ENCODE measurements at regions not wholly inside any gene's neighbourhood (a gene's known extent, or its start where the extent isn't known, plus 50 kb on each side); places are given as distances from the start of the nearest gene placed in this dataset.
A peak's percentile ranks its signal among the peaks of the same experiment; 100 is the strongest.
"Not testable (repeated sequence)": the region's sequence is repeated elsewhere in the genome, so short reads cannot be mapped to it uniquely, and the experiment has no call there.

DNA sequence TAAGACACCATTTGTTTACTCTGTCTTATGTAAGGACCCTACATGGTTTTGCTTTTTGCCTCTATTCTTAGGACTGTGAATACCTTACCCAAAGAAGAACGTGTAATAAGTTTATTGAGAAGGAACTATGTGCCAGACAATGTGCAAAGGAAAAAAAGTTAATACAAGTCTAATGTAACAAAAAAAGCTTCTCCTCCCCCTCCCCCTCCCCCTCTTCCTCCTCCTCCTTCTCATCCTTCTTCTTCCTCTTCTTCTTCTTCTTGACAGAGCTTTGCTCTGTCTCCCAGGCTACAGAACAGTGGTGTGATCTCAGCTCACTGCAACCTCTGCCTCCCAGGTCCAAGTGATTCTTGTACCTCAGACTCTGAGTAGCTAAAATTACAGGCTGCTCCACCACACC lies 50.9 kb upstream of the MITF start:
- no peak for DNase-seq (ENCODE audit: low read depth)

DNA sequence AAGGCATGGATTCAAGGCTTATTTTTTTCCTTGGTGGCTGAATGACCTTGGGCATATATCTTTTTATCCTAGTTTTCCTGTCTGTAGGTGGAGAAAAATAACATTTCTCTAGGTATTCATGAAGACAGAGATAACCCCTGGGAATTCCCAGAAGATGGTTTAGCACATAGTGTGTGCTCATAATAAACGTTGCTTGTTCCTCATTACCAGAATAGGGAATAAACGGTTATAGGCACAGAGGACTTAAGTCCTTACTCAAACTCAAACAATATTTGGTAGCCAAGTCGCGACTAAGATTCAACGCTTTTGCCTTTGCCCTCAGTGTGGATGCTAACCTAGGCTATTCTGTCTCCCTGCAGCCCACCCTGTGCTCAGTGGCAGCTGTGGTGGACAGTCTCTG lies 51.6 kb upstream of the MITF start:
- DNase-seq (ENCODE audit: low read depth) = no peak

DNA sequence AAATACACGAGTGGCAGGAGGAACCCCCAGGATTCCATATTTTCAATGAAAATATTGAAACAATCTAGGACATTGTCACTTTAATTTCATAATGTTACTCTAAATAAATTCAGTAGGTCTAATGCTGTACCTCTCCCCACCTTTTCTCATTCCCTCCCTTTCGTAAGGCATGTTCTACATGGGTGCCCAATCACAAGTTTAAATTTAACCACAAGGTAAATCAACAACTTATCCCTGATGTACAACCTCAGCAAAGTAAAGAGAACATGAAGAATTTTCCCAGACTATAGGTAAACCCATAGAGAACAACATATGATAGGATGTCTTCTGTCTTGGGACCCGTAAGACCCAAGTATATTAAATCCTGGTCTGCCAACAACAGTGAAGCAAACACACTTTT lies 53.2 kb upstream of the MITF start:
- no peak for DNase-seq (ENCODE audit: low read depth)

DNA sequence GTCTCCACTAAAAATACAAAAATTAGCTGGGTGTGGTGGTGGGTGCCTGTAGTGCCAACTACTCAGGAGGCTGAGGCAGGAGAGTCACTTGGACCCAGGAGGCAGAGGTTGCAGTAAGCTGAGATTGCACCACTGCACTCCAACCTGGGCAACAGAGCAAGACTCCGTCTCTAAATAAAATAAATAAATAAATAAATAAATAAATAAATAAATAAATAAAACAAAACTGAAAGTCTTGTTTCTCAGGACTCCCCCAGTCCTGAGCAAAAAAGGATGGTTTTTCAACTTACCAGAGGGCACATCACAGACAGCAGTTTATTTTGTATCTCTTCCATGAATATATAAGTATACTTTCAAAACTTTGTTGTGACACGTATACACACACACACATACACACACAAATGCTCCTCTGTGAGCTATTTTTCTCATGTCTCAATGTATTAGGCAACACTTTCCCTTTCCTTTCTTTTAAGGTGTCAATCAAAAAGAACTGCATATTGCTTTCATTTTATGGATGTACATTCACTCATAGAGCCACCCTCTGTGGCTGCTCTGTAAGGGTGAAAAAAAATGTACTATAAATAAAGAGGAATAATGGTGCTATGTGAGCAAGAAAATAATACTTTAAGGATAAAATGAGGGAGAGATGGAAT lies 54.8 kb upstream of the MITF start:
- no peak for DNase-seq (ENCODE audit: low read depth)

DNA sequence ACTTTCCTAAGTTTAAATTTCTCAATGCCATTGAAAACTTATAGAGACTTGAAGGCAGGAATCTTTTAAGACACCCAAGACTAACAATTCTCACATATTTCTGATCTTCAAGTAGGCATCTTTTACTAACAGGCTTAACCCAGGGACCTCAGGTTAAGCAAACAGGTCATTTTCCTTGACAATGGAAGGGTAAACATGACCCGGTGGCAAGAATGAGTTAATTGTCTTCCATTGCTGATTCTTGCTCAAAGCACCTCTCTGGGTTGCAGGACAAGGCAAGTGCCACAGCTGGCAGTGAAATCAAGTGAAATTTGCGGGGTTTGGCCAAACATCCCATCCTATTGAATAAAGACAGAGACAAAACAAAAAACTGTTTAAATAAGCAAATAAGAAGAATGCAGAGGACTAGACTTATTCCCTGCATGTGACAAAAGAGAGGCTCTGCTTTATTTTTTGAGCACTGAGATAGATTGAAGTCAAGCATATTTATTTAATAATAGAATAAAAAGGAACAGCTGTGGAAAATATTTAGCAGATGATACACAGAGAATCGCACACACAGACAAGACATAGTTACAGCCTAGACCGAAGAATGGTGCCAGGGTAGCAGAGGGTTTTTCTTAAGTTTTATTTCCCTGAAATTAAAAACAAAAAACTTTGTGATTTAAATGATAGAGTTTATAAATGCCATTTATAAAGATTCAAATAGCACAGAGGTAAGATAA lies 56.0 kb upstream of the MITF start:
- no peak for DNase-seq (ENCODE audit: low read depth)

DNA sequence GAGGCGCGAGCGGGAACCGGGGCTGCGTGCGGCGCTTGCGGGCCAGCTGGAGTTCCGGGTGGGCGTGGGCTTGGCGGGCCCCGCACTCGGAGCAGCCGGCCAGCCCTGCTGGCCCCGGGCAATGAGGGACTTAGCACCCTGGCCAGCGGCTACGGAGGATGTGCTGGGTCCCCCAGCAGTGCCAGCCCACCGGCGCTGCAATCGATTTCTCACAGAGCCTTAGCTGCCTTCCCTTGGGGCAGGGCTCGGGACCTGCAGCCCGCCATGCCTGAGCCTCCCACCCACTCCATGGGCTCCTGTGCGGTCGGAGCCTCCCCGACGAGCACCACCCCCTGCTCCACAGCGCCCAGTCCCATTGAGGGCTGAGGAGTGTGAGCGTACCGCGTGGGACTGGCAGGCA lies 61.8 kb upstream of the MITF start:
- not testable (repeated sequence) for DNase-seq (ENCODE audit: low read depth)

DNA sequence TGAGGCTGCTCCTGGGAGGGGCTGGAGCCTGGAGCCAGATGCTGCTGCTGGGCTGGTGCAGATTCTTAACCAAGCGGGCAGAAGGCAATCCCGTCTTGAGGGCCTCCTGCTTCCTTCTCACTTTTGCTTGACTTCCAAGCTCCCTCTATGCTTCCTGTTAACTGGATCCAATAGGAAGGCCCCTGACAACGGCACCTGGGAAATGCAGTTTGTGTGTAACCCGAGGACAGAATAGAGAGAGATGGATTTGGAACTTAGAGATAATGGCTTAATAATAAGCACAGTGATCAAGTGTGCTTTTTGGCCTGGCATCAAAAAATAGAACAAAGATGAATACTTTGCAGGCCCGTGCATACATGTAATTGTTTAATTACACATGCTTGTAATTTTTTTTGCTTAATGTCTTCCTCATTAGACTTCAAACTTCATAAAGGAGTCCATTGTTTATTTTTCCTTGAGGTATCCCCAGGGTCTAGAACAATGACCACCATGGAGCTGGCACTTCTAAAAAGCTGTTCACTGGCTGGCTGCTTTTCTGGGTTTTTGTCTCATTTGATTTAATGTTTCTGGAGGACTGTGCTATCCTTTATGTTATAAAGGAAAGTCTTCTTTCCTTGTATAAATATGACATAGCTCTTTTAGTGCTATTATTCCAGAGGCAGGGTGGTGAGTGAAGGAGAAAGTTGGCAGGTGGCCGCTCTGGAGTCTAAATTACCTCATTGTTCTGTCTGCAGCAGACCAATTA lies 63.3 kb upstream of the MITF start:
- DNase-seq (ENCODE audit: low read depth) = peak; percentile 3

DNA sequence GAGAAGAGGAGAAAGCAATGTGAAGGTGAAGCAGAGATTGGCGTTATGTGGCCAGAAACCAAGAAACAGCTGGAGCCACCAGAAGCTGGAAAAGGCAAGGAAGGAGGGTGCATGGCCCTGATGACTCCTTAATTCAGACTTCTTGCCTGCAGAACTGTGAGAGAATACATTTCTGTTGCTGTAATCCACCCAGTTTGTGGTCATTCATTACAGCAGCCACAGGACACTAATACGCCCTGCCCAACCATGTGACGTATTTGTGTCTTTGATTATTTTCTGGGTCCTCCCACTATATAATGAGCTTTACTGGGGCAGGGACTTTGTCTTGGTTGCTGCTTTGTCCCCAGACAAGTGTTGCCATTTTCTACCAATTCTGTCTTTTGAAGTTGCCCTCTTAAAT lies 64.5 kb upstream of the MITF start:
- no peak for DNase-seq (ENCODE audit: low read depth)

DNA sequence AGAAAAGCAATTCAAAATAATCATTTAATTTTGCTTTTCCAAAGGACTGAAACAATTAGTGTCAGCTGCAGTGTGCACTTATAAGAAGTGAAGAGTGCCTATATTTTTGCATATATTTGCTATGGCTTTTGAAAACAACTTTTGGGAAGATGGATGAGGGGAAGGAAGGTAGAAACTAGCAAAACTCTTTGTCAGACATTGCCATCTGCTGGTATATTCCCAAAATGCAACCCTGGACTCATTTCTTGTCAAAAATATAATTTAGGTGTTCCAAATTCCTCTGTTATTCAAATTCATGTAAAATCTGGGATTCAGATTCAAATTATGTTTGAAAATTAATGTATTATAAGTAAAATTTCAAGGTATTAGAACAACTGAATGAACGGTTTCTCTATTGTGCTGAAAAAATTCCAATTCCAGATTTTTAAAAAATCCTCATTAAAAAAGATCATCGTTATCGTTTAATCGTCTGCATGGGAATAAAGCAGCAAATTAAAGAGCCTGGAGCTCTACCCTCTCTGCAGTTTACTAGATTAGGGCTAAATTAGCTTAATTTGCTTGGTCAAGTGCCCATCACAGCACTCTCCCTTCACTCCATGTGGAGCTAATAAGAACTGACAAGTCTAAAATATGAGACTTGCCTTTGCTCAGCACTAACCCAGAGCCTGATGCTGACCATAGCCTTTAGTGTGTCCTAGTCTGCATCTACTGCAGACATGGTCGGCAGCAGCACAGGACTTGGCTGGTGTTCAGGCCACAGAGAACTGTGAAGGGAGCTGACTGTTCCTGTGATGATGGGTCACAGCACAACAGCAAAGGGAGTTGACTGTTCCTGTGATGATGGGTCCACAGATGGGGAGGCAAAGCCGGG lies 67.9 kb upstream of the MITF start:
- DNase-seq (ENCODE audit: low read depth) = peak; percentile 42

DNA sequence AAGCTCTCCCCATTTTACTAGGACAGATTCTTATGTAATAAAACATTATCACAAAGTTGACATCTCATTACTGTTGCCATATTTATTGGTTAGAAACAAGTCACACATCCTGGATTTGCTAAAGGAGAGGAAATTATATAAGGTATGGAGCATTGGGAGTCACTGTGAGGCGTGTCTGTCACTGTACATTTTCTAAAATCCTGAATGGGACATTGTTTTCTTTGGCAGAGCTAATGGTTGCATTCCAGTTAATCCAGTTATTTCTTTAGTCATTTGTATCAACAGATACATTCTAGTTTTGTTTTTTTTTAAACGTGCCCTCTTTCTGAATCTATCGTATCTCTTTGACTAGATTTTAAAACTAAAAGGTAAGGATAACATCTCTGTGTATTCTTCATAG lies 70.2 kb upstream of the MITF start:
- no peak for DNase-seq (ENCODE audit: low read depth)

DNA sequence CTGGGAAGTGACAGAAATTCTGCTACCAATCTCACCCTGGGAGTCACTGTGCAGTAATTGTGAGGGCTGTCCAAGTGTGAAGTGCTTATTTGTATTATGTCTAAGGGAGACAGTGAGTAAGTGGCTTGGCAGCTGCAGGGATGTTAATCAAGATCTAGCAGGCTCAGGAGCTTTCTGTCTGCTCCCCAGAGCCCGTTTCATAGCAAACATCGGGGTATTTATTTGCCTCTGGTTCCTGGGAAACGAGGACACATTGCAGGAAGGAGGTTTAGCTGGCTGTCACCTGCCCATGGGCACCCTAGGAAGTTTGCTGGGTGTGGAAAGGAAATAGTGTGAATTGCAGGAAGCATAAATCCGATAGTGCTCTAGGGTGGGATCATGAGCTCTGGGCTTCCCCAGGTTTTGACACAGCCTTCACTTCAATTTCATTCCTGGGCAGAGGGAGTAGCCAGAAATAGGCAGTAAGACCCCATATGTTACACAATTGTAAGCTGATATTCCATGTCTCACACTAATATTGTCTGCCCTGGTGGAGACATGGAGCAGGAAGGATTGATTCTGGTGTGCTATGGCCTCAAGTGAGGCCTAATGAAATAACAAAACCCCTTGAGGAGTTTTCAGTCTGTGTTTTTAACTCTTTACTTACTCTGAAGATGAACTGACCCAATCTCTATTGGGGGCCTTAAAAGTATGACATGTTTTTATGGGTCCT lies 74.1 kb upstream of the MITF start:
- DNase-seq (ENCODE audit: low read depth) = peak; percentile 6

DNA sequence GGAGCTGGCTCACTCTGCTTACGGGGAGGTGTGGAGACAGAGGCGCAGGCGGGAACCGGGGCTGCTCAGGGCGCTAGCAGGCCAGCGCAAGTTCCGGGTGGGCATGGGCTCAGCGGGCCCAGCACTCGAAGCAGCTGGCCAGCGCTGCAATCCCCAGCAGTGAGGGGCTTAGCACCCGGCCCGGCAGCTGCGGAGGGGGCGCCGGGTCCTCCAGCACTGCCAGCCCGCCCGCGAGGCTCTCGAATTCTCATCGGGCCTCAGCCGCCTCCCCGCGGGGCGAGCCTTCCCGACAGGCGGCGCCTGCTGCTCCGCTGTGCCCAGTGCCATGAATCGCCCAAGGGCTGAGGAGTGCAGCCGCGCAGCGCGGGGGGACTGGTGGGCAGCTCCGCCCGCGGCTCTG lies 78.6 kb upstream of the MITF start:
- no peak for DNase-seq (ENCODE audit: low read depth)

DNA sequence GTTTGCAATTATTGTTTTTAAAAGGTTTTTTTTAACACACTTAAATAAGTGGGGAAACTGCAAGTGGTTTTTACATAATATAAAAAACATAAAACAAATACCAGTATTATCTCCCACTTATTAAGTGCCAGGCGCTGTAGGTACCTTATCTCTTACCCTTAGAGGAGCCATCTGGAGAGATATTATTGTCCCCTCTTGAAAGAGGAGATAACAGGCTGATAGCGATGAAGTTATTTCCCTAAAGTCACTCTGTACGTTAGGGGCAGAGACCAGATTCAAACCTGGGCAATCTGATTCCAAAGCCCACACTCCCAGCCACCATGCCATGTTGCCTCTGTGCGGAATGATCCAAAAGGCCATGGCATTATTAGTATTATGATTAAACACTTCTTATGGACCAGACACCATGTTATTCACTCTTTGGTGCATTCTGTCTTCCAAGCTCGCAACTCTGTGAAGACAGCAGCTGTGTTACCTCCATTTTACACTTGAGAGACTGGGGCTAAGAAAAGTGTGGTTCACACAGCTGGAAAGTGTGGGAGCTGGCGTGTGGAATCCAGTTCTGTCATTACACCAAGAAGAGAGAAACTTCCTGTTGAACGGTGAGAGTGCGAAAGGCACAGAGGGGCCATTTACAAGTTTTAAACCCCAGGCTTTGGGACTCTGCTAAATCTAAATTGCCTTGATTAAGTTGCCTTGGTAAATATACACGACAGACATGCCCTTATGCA lies 79.9 kb upstream of the MITF start:
- no peak for DNase-seq (ENCODE audit: low read depth)

DNA sequence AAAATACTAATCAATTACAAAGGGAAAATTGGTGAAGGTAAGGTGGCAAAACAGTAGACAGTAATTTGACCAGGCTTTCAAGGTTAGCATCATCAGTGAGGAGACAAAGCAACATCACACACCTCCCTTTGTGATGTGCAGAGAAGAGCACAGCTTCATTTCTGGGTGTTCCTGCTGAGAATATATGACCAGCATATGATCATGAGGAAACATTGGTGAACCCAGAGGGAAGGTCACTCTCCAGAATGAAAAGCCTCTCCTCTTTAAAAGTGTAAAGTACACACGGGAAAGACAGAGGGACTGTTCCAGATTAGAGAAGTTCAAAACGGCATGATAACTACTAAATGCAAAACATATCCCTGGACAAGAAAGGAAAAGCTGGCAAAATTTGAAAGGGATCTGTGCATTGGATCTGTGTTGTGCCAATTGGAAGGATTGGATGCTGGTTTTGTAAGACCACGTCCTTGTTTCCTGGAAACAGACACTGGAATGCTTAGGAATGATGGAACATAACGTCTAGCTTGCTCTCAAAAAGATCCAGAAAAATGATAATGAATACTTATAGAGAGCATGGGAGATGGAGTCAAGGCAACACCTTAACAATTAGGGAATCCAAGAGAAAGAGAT lies 80.6 kb upstream of the MITF start:
- no peak for DNase-seq (ENCODE audit: low read depth)

DNA sequence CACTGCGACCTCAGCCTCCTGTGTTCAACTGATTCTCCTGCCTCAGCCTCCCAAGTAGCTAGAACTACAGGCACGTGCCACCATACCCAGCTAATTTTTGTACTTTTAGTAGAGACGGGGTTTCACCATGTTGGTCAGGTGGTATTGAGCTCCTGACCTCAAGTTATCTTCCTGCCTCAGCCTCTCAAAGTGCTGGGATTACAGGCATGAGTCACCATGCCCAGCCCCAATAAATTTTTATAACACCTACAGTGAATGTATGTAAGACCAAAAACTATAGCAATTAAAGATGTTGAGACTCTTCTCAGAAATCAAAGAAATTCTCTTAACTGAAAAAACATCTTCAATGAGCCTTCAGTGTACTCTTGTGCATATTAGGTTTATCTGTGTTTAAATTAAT lies 82.2 kb upstream of the MITF start:
- not testable (repeated sequence) for DNase-seq (ENCODE audit: low read depth)

DNA sequence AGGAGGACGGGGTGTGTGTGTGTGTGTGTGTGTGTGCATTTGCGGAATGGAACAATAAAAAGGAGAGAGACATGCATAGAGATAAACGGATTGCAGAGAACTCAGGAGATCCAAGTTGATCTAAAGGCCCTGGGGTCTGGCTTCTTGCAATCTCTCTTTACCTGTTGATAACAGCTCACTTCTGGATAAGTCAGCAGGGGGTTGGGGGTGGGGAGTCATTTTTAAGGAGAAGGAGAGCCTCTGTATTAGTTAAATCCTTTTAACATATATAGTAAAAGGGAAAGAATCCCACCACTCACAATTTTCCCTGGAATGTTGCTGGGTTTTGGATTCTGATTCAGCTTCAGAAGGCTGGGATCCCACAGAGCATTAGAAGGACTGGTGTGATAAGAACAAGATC lies 87.5 kb upstream of the MITF start:
- no peak for DNase-seq (ENCODE audit: low read depth)

DNA sequence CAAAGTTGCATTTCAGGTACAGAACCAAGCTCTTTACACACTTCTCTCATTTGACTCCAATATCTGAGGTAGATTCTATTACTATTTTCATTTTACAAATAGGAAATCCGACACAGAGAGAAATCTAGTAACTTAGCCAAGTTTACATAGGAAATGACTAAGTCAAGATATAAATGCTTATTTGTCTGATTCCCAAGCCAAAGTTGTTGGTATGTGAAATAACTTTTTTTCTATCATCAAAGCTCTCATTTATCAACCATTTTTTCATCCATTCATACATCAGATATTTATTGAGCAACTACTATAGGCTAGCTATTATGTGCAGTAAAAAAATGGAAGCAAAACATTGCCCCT lies 89.2 kb upstream of the MITF start:
- DNase-seq (ENCODE audit: low read depth) = peak; percentile 7

DNA sequence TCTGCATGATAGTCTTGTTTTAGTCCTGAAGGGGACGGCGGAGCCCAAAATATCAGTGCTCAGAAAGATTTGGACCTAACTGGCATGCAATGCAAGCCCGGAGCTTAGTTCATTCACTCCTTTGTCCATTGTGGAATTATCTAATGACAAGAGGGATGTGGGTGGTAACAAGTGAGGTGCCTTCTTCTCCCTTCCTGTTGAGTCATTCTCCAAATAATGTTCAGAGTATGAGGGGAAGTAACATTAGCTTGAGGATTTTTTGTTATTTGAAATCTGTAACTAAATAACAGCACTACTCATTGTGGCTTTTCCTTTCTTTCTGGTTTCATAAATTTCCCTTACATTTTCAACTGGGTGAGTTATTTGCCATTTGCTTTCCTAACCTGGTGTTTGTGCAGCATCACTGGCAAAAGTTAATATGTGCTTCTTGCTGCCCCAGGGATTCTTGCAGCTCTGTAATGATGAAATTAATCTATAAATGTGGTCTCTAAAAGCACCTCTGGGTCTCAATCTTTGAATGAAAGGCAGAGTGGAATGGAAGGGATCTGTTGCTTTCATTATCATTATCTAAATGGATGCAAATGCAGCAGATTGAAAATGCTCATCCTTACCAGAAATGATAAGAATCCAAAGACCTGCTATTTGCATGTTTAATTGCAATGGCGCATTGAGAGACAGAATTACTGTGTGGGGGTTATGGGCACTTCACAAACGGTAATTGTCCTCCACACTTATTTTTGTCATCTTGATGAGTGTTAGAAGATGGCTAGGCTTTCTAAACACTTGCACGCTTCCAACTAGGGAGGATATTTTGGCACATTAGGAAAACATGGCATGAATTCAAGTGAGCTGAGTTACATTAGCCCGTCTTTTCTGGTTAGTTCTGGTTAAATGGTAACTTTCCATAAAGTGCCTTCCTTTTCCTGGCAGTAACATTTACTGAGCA lies 89.9 kb upstream of the MITF start:
- DNase-seq (ENCODE audit: low read depth) = peak; percentile 45

DNA sequence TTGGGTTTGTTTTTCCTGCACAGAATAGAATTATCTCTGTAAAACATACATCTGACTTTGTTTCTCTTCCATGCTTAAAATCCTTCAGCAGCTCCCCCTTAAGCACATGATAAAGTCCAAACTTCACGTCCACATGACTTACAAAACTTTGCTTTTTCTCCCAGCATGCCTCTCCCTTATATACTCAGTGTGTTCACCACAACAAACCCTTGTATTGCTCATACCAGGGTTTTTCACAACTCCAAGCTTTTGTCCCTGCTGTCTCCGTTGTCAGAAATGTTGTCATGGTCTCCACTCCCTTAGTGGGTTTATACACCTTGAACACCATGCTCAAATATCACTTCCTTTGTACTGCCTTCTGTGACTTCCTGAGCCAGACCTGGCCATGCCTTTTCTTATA lies 91.1 kb upstream of the MITF start:
- DNase-seq (ENCODE audit: low read depth) = no peak

Measured in RPMI7951 (cell line).